ENCODE measurements at regions not wholly inside any gene's neighbourhood (a gene's known extent, or its start where the extent isn't known, plus 50 kb on each side); places are given as distances from the start of the nearest gene placed in this dataset.
"Not testable (repeated sequence)": the region's sequence is repeated elsewhere in the genome, so short reads cannot be mapped to it uniquely, and the experiment has no call there.

DNA sequence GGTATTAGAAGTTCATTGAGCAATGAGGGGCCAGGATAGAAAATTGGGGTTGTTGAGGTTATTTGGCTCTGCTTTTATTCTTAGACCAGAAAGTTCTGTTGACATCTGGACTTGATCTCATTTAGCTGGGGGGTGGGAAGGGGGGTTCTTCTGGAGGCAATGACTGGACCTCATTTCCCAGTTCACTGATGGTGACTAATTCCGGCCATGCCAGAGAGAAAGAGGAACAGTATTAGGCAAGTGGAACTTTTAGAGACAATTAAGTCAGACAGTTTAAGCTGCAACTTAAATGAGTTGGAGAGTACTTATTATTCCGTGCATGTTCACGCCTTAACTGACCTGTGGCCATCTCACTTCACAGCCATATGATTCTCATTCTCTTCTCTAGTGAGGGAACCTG, 512.5 kb downstream of the REEP3 start:
- Histone ChIP-seq H3K9ac (ENCODE audit: low read length) (no peak overlapping the region), H3K4me1 (ENCODE audit: control insufficient read depth, insufficient read depth, low read length) (no peaks in the 10 kb centered on the region), H3K36me3 (ENCODE audit: control insufficient read depth, insufficient read depth, low read length) (no peaks in the 10 kb centered on the region), H3K4me3 (ENCODE audit: low read length) (no peak overlapping the region), H3K27me3 (ENCODE audit: control insufficient read depth, insufficient read depth, low read length) (no peaks in the 10 kb centered on the region), H3K9me3 (ENCODE audit: control insufficient read depth, low read length) (no peaks in the 10 kb centered on the region)

DNA sequence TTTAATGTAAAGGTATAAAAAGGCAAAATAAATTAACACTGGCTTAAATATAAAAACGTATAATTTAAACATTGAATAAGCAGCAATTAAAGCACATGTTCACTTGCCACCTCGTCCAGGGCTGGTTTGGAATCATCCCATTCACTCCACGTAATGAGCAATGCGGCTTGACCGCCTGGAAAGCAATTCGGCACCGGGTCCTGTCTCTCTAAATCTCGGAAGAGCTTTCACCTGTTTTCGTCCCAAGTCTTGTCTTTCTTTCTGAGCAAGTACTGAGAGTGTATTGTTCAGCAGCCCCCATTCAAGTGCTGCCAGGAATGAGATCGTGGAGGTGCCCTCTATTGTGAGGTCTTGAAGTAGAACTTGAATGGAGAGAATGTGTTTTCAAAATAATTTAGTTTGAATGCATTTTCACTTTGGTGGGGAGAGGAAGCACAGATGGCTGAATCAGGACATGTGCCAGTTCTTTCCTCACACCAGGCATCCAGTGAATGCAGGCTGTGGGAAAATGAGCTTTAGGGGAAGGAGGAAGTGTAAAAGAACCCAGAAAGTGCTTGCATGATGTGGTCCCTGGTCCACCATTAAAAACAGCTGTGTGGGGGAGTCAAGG, 515.2 kb downstream of the REEP3 start:
- Histone ChIP-seq H3K9ac (ENCODE audit: low read length) (no peak overlapping the region), H3K4me3 (ENCODE audit: low read length) (no peak overlapping the region)

DNA sequence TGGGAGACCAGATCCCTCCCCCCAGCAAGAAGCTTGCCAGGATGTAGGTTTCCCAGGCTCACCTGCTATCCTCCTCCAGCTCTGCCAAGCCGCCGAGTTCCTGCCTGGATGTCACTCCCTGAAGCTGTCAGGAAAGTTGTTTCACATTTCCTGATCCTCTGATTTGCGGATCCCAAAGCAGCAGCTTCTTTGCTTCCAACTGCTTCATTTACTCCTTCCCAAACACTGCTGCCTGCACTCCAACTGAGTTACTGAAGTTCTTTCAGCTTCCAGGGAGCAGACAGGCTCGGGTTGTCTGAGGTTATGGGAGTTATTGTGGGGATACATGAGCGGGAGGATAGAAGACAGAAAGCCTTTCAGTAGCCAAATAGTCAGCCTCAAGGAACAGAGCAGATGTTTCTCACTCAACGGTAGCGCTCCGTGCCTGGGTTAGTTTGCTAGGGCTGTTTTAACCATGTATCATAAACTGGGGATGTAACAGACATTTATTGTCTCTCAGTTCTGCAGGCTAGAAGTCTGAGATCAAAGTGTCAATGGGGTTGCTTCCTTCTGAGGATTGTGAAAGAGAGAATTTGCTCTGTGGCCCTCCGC, 516.0 kb downstream of the REEP3 start:
- H3K27me3 ChIP-seq (ENCODE audit: control insufficient read depth, insufficient read depth, low read length) = no peaks in the 10 kb centered on the region
- H3K4me1 ChIP-seq (ENCODE audit: control insufficient read depth, insufficient read depth, low read length) = no peaks in the 10 kb centered on the region
- no peaks in the 10 kb centered on the region for H3K36me3 ChIP-seq (ENCODE audit: control insufficient read depth, insufficient read depth, low read length)
- no peaks in the 10 kb centered on the region for H3K9me3 ChIP-seq (ENCODE audit: control insufficient read depth, low read length)
- no peak overlapping the region for H3K4me3 ChIP-seq (ENCODE audit: low read length)
- H3K9ac ChIP-seq (ENCODE audit: low read length) = no peak overlapping the region

More for the DNA sequence above, 515.2 kb downstream of the REEP3 start:
- H3K36me3 ChIP-seq (ENCODE audit: control insufficient read depth, insufficient read depth, low read length) = no peaks in the 10 kb centered on the region
- no peaks in the 10 kb centered on the region for H3K9me3 ChIP-seq (ENCODE audit: control insufficient read depth, low read length)
- no peaks in the 10 kb centered on the region for H3K4me1 ChIP-seq (ENCODE audit: control insufficient read depth, insufficient read depth, low read length)
- H3K27me3 ChIP-seq (ENCODE audit: control insufficient read depth, insufficient read depth, low read length) = no peaks in the 10 kb centered on the region

DNA sequence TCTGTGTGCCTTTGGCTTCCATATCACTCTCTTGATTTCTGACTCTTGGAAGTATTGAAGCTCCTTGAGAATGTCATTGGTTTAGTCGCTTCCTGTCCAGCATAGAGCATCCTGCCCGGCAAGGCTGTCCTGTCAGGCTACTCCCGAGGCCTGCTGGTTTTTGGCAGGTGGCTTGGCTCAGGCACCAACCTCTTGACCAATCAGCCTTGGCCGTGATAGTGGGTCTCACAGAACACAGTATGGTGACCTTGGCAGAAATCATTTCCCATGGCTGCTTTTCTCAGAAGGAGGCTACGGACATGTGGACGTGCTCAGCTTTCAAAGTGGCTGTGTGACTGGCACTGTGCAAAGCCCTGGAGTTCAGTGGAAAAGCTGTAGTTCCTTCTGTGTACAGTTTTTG, 516.9 kb downstream of the REEP3 start:
- H3K4me1 ChIP-seq (ENCODE audit: control insufficient read depth, insufficient read depth, low read length) = no peaks in the 10 kb centered on the region

DNA sequence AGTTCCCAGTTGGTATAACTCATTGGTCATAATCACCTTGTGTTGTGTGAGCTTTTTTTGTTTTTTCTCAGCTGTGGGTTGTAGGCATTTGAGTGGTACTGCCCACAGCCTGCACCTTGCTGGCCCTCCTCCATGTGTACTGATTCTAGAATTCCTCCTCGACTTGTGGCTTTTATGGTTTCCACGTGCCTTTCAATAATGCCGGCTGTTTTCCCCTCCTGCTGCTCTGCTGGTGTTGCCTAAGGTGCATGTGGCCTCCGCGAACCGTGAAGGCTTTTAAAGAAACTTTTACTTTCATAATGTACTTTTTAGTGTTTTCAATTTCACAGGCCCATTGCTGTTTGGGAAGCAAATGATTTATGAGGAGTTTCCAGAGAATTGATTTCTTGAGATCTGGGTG, 518.0 kb downstream of the REEP3 start:
- H3K9ac ChIP-seq (ENCODE audit: low read length) = no peak overlapping the region
- H3K4me3 ChIP-seq (ENCODE audit: low read length) = no peak overlapping the region
- H3K9me3 ChIP-seq (ENCODE audit: control insufficient read depth, low read length) = no peaks in the 10 kb centered on the region
- no peaks in the 10 kb centered on the region for H3K4me1 ChIP-seq (ENCODE audit: control insufficient read depth, insufficient read depth, low read length)
- H3K27me3 ChIP-seq (ENCODE audit: control insufficient read depth, insufficient read depth, low read length) = no peaks in the 10 kb centered on the region
- H3K36me3 ChIP-seq (ENCODE audit: control insufficient read depth, insufficient read depth, low read length) = no peaks in the 10 kb centered on the region

More for the DNA sequence above, 516.9 kb downstream of the REEP3 start:
- no peak overlapping the region for H3K4me3 ChIP-seq (ENCODE audit: low read length)
- H3K27me3 ChIP-seq (ENCODE audit: control insufficient read depth, insufficient read depth, low read length) = no peaks in the 10 kb centered on the region
- no peaks in the 10 kb centered on the region for H3K9me3 ChIP-seq (ENCODE audit: control insufficient read depth, low read length)
- H3K36me3 ChIP-seq (ENCODE audit: control insufficient read depth, insufficient read depth, low read length) = no peaks in the 10 kb centered on the region
- no peak overlapping the region for H3K9ac ChIP-seq (ENCODE audit: low read length)

DNA sequence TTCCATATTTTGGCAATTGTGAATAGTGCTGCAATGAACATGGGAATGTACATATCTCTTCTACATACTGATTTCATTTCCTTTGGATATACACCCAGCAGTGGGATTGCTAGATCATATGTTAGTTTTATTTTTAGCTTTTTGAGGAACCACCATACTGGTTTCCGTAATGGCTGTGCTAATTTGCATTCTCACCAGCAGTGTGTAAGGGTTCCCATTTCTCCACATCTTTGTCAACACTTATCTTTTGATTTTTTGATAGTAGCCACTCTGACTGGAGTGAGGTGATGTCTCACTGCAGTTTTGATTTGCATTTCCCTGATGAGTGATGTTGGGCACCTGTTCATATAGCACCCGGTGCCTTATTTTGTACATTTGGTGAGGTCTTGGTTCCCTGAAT, 519.6 kb downstream of the REEP3 start:
- H3K9ac ChIP-seq (ENCODE audit: low read length) = no peak overlapping the region
- H3K4me3 ChIP-seq (ENCODE audit: low read length) = no peak overlapping the region
- H3K36me3 ChIP-seq (ENCODE audit: control insufficient read depth, insufficient read depth, low read length) = no peaks in the 10 kb centered on the region
- H3K9me3 ChIP-seq (ENCODE audit: control insufficient read depth, low read length) = no peaks in the 10 kb centered on the region
- H3K4me1 ChIP-seq (ENCODE audit: control insufficient read depth, insufficient read depth, low read length) = no peaks in the 10 kb centered on the region
- no peaks in the 10 kb centered on the region for H3K27me3 ChIP-seq (ENCODE audit: control insufficient read depth, insufficient read depth, low read length)

DNA sequence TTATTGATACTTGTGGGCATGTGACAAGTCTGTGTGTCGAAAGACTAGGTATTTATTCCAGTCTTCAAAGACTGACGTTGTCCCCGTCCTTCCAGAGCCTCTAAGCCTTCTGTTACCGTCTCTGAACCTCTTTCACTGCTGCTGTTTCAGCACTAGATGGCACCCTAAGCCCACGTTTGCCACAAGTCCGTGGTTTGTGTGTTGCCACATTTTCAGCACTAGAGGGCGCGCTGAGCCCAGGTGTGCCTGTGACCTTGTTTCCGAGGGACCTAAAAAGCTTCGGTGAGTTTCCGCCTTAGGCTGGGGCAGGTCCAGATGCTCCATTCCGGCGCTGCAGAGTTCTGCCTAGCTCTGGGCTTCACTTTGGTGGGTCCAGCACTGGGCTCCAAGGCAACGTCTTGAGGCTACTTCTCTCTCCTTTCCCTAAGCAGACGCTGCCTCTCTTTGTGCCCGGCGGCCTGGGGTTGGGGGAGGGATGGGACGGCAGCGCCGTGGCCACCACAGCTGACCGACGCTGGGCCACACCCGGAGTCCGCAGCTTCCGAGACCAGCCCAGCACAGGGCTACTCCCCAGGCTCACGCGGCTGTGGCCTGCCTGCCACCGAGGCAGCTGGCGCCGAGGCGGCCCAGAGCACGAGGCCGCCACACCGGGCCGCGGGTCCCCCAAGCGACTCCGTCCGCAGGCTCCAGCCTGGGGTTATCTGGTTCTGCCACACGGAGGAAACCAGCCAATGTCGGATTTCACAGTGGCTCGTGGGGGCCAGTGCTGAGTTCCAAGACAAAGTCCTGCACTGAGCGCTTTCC, 520.2 kb downstream of the REEP3 start:
- H3K9me3 ChIP-seq (ENCODE audit: control insufficient read depth, low read length) = no peaks in the 10 kb centered on the region
- H3K27me3 ChIP-seq (ENCODE audit: control insufficient read depth, insufficient read depth, low read length) = no peaks in the 10 kb centered on the region
- H3K9ac ChIP-seq (ENCODE audit: low read length) = peak overlapping the region; percentile 49
- no peaks in the 10 kb centered on the region for H3K4me1 ChIP-seq (ENCODE audit: control insufficient read depth, insufficient read depth, low read length)
- H3K36me3 ChIP-seq (ENCODE audit: control insufficient read depth, insufficient read depth, low read length) = no peaks in the 10 kb centered on the region
- H3K4me3 ChIP-seq (ENCODE audit: low read length) = peak overlapping the region; percentile 2

DNA sequence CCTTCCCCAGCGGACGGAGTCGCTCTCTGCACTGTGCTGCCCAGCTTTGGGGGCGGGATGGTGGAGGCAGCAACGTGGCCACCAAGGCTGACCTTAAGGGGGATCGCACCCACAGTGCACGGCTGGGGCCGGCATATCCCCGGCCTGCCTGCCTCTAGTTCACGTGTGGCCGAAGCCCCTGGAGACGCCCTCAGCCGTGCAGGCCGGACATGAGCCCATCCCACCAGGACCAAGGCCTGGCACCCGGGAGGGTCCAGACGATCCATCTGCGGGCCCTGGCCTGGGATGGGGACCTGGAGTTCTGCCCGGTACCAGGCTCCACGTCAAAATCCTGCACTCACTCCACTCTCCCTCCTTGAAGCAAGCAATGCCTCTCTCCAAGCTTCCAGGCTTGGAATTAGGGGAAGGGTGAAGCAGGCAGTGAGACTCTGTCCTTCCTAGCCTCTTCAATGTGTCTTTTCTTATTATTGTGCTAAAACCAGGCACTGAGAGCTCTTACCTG, 520.8 kb downstream of the REEP3 start:
- Histone ChIP-seq H3K9ac (ENCODE audit: low read length) (no peak overlapping the region), H3K9me3 (ENCODE audit: control insufficient read depth, low read length) (no peaks in the 10 kb centered on the region), H3K4me1 (ENCODE audit: control insufficient read depth, insufficient read depth, low read length) (no peaks in the 10 kb centered on the region), H3K27me3 (ENCODE audit: control insufficient read depth, insufficient read depth, low read length) (no peaks in the 10 kb centered on the region), H3K4me3 (ENCODE audit: low read length) (no peak overlapping the region), H3K36me3 (ENCODE audit: control insufficient read depth, insufficient read depth, low read length) (no peaks in the 10 kb centered on the region)

DNA sequence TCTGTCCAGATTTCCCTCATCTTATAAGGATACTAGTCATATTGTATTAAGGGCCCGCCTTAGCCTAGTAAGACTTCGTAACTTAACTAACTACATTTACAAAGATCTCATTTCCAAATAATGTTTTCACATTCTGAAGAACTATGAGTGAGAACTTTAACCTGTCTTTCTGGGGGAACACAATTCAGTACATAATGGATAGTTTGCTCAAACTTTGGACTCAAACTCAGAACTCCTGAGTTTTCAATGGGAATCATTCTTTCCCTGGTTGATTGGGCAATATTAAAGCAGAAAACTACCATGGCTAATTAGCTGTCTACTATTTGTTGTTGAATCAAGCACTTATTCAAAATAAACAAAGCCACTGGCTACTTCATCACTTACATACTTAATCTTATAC, 522.9 kb downstream of the REEP3 start:
- no peak overlapping the region for H3K4me3 ChIP-seq (ENCODE audit: low read length)
- no peaks in the 10 kb centered on the region for H3K36me3 ChIP-seq (ENCODE audit: control insufficient read depth, insufficient read depth, low read length)
- H3K9me3 ChIP-seq (ENCODE audit: control insufficient read depth, low read length) = no peaks in the 10 kb centered on the region
- H3K27me3 ChIP-seq (ENCODE audit: control insufficient read depth, insufficient read depth, low read length) = no peaks in the 10 kb centered on the region
- H3K9ac ChIP-seq (ENCODE audit: low read length) = no peak overlapping the region
- H3K4me1 ChIP-seq (ENCODE audit: control insufficient read depth, insufficient read depth, low read length) = no peaks in the 10 kb centered on the region

DNA sequence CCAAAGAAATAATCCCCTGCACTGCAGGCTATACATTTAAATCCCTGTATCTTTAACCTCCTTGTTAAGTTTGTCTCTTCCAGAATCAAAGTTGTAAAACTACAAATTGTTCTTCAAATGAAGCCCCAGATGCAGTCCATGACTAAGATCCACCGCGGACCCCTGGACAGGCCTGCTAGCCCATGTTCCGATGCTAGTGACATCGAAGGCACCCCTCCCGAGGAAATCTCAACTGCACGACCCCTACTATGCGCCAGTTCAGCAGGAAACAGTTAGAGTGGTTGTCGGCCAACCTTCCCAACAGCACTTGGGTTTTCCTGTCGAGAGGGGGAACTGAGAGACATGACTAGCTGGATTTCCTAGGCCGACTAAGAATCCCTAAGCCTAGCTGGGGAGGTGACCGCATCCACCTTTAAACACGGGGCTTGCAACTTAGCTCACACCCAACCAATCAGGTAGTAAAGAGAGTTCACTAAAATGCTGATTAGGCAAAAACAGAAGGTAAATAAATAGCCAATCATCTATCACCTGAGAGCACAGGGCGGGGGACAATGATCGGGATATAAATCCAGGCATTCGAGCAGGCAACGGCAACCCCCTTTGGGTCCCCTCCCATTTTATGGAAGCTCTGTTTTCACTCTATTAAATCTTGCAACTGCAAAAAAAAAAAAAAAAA, 523.9 kb downstream of the REEP3 start:
- not testable (repeated sequence) for H3K36me3 ChIP-seq (ENCODE audit: control insufficient read depth, insufficient read depth, low read length); H3K4me3 ChIP-seq (ENCODE audit: low read length); H3K9me3 ChIP-seq (ENCODE audit: control insufficient read depth, low read length); H3K4me1 ChIP-seq (ENCODE audit: control insufficient read depth, insufficient read depth, low read length); H3K9ac ChIP-seq (ENCODE audit: low read length); H3K27me3 ChIP-seq (ENCODE audit: control insufficient read depth, insufficient read depth, low read length)

DNA sequence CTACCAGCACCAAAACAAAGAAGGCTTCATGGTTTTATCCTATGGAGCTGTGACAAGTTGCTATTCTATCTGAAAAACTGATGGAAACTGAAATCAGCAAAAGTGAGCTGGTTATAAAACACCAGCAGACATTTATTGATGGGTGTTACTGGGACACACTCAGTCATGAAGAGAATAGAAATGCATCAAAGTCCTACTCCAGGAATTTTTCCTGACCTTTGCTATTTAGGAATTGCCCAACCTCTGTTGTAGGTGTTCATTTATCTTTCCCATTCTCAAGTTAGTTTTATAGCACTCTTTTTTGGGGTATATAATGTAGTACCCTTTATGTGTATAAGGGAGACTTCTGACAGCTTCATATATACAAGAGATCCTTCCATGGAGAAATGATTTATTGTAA, 533.2 kb downstream of the REEP3 start:
- Histone ChIP-seq H3K27me3 (ENCODE audit: control insufficient read depth, insufficient read depth, low read length) (no peaks in the 10 kb centered on the region), H3K4me3 (ENCODE audit: low read length) (no peak overlapping the region), H3K9me3 (ENCODE audit: control insufficient read depth, low read length) (no peaks in the 10 kb centered on the region), H3K9ac (ENCODE audit: low read length) (no peak overlapping the region), H3K36me3 (ENCODE audit: control insufficient read depth, insufficient read depth, low read length) (no peaks in the 10 kb centered on the region), H3K4me1 (ENCODE audit: control insufficient read depth, insufficient read depth, low read length) (no peaks in the 10 kb centered on the region)

DNA sequence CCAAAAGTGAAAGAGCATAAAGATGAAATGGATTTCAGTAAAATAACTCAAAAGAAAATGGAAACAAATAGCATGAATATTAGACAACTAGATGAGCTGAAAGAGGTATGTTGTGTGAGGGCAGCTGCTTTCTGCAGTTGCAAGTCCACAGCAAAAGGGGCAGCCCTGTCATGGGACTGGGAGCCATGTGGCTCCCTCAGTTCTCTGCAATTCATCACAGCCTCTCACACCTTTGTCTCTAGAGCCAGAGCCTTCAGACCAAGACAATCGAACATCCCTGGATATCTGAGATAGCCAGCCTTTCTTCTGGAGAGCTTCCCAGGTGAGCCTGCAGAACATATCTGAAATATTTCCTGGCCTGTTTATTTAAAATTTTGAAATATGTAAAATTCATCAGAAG, 538.7 kb downstream of the REEP3 start:
- H3K36me3 ChIP-seq (ENCODE audit: control insufficient read depth, insufficient read depth, low read length) = no peaks in the 10 kb centered on the region
- no peaks in the 10 kb centered on the region for H3K4me1 ChIP-seq (ENCODE audit: control insufficient read depth, insufficient read depth, low read length)
- H3K9ac ChIP-seq (ENCODE audit: low read length) = no peak overlapping the region
- no peak overlapping the region for H3K4me3 ChIP-seq (ENCODE audit: low read length)
- no peaks in the 10 kb centered on the region for H3K9me3 ChIP-seq (ENCODE audit: control insufficient read depth, low read length)
- no peaks in the 10 kb centered on the region for H3K27me3 ChIP-seq (ENCODE audit: control insufficient read depth, insufficient read depth, low read length)

All from mucosa of stomach (tissue), 1 donor.